DND-41 (cell line): ENCODE measurements at regions not wholly inside any gene's neighbourhood (a gene's known extent, or its start where the extent isn't known, plus 50 kb on each side); places are given as distances from the start of the nearest gene placed in this dataset.

Experiments used
- ATAC-seq: fragments of 200-7000 bp; cut with Tn5 transposase; 3 replicates; pipeline ENCODE4 v1.9.1; 2021; ENCODE audit warnings: low read depth; ENCODE audit not compliant: insufficient read depth
- DNase-seq: peaks from one replicate; pipeline ENCODE4 v3.0.0-alpha.2; 2020
- H2AFZ ChIP-seq: 2 replicates; pipeline ENCODE4 v1.6.0; 2012; ENCODE audit warnings: low read depth, low read length
- H3K27ac ChIP-seq: 2 replicates; pipeline ENCODE4 v1.5.1; 2012; ENCODE audit warnings: low read length, inconsistent platforms
- H3K27me3 ChIP-seq: fragments of 200-600 bp; sonication (generic); 2 replicates; pipeline ENCODE4 v1.6.0; 2012; ENCODE audit warnings: low read length, mild to moderate bottlenecking, inconsistent platforms; ENCODE audit not compliant: insufficient read depth, poor library complexity
- H3K36me3 ChIP-seq: 2 replicates; pipeline ENCODE4 v1.5.1; 2012; ENCODE audit warnings: low read length, inconsistent platforms; ENCODE audit not compliant: insufficient read depth
- H3K4me1 ChIP-seq: 2 replicates; pipeline ENCODE4 v1.5.1; 2012; ENCODE audit warnings: mild to moderate bottlenecking, low read length; ENCODE audit not compliant: insufficient read depth
- H3K4me2 ChIP-seq: 2 replicates; pipeline ENCODE4 v1.6.0; 2012; ENCODE audit warnings: mild to moderate bottlenecking, moderate library complexity, low read length, inconsistent platforms; ENCODE audit not compliant: insufficient read depth
- H3K4me3 ChIP-seq, 2 experiments: fragments of 200-600 bp in 1 of 2; shearing (Covaris generic) in 1 of 2; 2 replicates each; pipeline ENCODE4 v1.5.1; 2012 to 2016; ENCODE audit warnings: inconsistent platforms in 2 of 2, low read length in 2 of 2, mild to moderate bottlenecking in 2 of 2, low read depth in 1 of 2, moderate library complexity in 1 of 2
- H3K79me2 ChIP-seq: 2 replicates; pipeline ENCODE4 v1.6.0; 2012; ENCODE audit warnings: low read length, inconsistent platforms; ENCODE audit not compliant: insufficient read depth
- H3K9ac ChIP-seq: 2 replicates; pipeline ENCODE4 v1.6.0; 2012; ENCODE audit warnings: low read depth, mild to moderate bottlenecking, inconsistent platforms, low read length, moderate library complexity
- H3K9me3 ChIP-seq: 2 replicates; pipeline ENCODE4 v1.5.1; 2012; ENCODE audit warnings: low read length, moderate library complexity, mild to moderate bottlenecking, inconsistent platforms; ENCODE audit not compliant: insufficient read depth, severe bottlenecking
- H4K20me1 ChIP-seq: 2 replicates; pipeline ENCODE4 v1.6.0; 2012; ENCODE audit warnings: low read length; ENCODE audit not compliant: insufficient read depth
- EZH2 ChIP-seq: IDR thresholded peaks from 3 replicates; pipeline ENCODE4 v1.6.1; 2012; ENCODE audit warnings: borderline replicate concordance, low read depth, mild to moderate bottlenecking, moderate library complexity, low read length, inconsistent platforms; ENCODE audit not compliant: severe bottlenecking
- TF ChIP-seq, protein P1 (sequence below): IDR thresholded peaks from 2 replicates; pipeline ENCODE4 v1.5.1; 2012; ENCODE audit warnings: borderline replicate concordance, low read length, moderate library complexity, mild to moderate bottlenecking; ENCODE audit not compliant: poor library complexity, severe bottlenecking; ENCODE audit errors: extremely low read depth

DNA sequence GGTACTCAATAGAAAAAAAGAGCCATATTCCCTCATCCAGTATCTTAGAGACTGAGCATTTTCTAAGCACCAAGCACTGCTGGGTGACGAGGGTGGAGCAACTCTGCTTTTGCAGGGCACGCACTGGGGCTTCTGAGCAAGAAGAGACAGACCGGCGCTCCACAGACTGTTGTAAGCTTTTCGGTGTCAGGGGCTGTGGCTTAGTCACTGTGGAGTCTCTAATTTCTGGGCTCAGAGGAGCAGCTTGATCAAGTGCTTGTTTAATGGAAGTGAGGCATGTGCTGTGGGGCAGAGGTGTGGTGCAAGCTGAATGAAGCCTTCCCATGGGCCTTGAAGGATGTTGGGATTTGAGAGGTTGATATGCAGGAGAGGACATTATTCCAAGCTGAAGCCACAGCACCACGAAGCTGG is 227.1 kb downstream of the MYCN start:
- TF ChIP-seq, protein P1, sequence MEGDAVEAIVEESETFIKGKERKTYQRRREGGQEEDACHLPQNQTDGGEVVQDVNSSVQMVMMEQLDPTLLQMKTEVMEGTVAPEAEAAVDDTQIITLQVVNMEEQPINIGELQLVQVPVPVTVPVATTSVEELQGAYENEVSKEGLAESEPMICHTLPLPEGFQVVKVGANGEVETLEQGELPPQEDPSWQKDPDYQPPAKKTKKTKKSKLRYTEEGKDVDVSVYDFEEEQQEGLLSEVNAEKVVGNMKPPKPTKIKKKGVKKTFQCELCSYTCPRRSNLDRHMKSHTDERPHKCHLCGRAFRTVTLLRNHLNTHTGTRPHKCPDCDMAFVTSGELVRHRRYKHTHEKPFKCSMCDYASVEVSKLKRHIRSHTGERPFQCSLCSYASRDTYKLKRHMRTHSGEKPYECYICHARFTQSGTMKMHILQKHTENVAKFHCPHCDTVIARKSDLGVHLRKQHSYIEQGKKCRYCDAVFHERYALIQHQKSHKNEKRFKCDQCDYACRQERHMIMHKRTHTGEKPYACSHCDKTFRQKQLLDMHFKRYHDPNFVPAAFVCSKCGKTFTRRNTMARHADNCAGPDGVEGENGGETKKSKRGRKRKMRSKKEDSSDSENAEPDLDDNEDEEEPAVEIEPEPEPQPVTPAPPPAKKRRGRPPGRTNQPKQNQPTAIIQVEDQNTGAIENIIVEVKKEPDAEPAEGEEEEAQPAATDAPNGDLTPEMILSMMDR = no peak
- TF ChIP-seq EZH2 = no peak
- no peak overlapping the region for H3K4me3 ChIP-seq
- no peak overlapping the region for H3K9ac ChIP-seq
- H2AFZ ChIP-seq = no peak overlapping the region
- H3K4me2 ChIP-seq = no peak overlapping the region
- no peaks in the 10 kb centered on the region for H3K36me3 ChIP-seq
- no peak for DNase-seq
- no peaks in the 10 kb centered on the region for H3K79me2 ChIP-seq
- ATAC-seq = no peak
- H3K4me1 ChIP-seq = no peaks in the 10 kb centered on the region
- H3K27ac ChIP-seq = no peak overlapping the region
- no peaks in the 10 kb centered on the region for H4K20me1 ChIP-seq
- H3K9me3 ChIP-seq = no peaks in the 10 kb centered on the region
- no peaks in the 10 kb centered on the region for H3K27me3 ChIP-seq

DNA sequence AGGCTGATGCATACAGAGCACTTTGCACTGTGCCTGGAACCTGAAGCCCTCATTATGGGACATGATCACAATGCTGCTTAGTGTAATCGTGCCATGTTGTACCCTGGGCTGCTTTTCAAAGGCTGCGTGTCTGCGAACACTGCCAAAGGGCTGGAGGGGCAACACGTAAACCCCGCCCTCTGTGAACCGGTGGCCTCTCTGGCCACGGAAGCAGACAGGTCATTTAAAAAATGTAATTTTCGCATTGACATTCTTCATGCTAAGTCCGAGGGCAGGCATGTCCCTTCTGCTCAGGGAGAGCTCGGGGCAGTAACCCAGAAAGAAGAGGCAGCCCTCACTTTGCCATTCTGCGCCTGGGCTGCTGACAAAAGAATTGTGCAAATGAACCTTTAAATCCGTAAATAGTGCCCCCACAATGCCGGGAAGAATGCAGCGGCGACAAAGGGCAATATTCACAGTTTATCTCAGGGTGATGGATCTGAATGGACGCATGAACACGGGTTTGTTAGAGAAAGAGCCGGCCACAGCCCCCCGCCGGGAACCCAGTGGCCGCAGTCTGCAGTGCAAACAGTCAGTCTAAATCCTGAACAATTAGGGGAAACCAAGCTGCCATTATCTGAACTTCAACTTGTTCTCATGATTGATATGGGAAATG is 226.1 kb downstream of the MYCN start:
- H3K79me2 ChIP-seq = no peaks in the 10 kb centered on the region
- TF ChIP-seq, protein P1 = no peak
- no peak for TF ChIP-seq EZH2
- DNase-seq (no peak), ATAC-seq (no peak)
- H2AFZ ChIP-seq = no peak overlapping the region
- no peak overlapping the region for H3K27ac ChIP-seq
- no peak overlapping the region for H3K4me3 ChIP-seq
- H4K20me1 ChIP-seq = no peaks in the 10 kb centered on the region
- no peaks in the 10 kb centered on the region for H3K27me3 ChIP-seq
- H3K9me3 ChIP-seq = no peaks in the 10 kb centered on the region
- H3K4me2 ChIP-seq = no peak overlapping the region
- no peak overlapping the region for H3K9ac ChIP-seq
- no peaks in the 10 kb centered on the region for H3K4me1 ChIP-seq
- no peaks in the 10 kb centered on the region for H3K36me3 ChIP-seq

DNA sequence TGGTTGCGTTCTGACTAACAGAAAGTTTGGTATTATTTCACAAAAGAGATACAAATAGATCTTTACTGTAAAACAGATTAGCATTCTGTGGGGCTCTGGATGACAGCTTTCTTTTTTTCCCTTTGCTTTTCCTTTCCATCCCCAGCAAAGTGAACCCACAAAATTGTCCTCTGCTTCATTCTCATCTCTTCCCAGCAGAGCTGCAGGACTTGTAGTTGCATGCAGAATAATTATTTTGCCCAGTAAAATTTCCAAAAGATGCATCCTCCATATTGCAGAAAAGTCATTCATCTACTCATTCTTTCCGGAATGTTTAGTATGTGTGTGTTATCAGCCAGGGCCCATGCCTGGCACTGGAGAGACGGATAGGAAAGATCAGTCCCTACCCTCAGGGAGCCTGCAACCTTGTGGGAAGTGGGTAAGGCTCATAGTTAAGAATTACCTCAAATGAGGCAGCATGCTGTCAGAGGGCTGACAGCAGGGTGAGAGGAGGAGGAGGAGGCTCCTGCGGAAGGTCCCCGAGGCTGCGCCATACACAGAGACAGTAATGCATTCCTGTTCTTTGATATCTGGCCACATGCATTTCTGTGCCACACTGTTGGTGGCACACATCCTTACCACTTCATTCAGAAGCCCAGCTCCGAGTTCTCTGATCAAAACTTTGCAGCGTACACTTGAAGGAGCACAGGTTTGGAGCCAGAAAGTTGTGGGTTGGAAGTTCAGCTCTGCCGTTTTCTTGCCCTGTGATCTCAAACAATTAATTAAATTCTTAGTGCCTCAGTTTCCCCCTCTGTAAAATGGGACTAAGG is 225.4 kb downstream of the MYCN start:
- Histone ChIP-seq H4K20me1 (no peaks in the 10 kb centered on the region), H3K36me3 (no peaks in the 10 kb centered on the region), H3K79me2 (no peaks in the 10 kb centered on the region), H3K4me2 (no peak overlapping the region), H3K9ac (no peak overlapping the region), H3K4me1 (no peaks in the 10 kb centered on the region), H3K4me3 (no peak overlapping the region), H3K9me3 (no peaks in the 10 kb centered on the region), H2AFZ (no peak overlapping the region), H3K27ac (no peak overlapping the region), H3K27me3 (no peaks in the 10 kb centered on the region)
- TF ChIP-seq, protein P1 = no peak
- TF ChIP-seq EZH2 = no peak
- DNase-seq (no peak), ATAC-seq (no peak)
